Sigmoid colon (tissue), 4 donors: ENCODE measurements at regions not wholly inside any gene's neighbourhood (a gene's known extent, or its start where the extent isn't known, plus 50 kb on each side); places are given as distances from the start of the nearest gene placed in this dataset.

Experiments
- POLR2AphosphoS5 ChIP-seq, 4 donors: sonication (generic); formaldehyde crosslinking; IDR thresholded peaks; one replicate each; pipeline ENCODE4 v1.6.1; 2017; ENCODE audit warnings: antibody characterized with exemption in 4 of 4
- TF ChIP-seq, protein P1 (sequence below), 4 experiments: fragments of 450-650 bp in 3 of 4; fragments of 200-600 bp in 1 of 4; IDR thresholded peaks; one replicate each; pipeline ENCODE4 v1.5.1; 2016 to 2019; ENCODE audit warnings: antibody characterized with exemption in 4 of 4, mild to moderate bottlenecking in 3 of 4, moderate library complexity in 2 of 4

DNA sequence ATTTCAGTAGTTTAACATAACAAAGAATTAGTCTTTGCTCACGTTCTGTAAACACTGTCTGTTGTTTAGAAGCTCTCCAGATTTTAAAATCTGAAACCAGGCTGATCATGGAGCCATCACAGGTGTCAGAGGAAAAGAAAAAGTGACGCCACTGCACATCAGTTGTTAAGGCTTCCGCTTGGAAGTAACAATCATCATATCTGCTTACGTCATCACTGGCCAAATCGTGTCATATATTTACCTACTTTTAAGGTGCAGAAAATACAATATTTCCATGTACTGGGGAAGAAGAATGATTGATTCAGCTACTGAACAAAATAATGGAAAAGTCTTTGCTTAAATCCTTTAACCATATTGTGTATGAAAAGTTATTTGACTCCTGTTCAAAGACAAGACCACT is 382.6 kb upstream of the MC4R start:
- TF ChIP-seq, protein P1, sequence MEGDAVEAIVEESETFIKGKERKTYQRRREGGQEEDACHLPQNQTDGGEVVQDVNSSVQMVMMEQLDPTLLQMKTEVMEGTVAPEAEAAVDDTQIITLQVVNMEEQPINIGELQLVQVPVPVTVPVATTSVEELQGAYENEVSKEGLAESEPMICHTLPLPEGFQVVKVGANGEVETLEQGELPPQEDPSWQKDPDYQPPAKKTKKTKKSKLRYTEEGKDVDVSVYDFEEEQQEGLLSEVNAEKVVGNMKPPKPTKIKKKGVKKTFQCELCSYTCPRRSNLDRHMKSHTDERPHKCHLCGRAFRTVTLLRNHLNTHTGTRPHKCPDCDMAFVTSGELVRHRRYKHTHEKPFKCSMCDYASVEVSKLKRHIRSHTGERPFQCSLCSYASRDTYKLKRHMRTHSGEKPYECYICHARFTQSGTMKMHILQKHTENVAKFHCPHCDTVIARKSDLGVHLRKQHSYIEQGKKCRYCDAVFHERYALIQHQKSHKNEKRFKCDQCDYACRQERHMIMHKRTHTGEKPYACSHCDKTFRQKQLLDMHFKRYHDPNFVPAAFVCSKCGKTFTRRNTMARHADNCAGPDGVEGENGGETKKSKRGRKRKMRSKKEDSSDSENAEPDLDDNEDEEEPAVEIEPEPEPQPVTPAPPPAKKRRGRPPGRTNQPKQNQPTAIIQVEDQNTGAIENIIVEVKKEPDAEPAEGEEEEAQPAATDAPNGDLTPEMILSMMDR (IDR thresholded peaks at IDR 0.05), result no peak
- no peak for TF ChIP-seq POLR2AphosphoS5 (IDR thresholded peaks at IDR 0.05)
